Liver (tissue), 8 donors: ENCODE measurements at regions not wholly inside any gene's neighbourhood (a gene's known extent, or its start where the extent isn't known, plus 50 kb on each side); places are given as distances from the start of the nearest gene placed in this dataset.

Source experiments
- DNase-seq: peaks from one replicate; pipeline ENCODE4 v3.0.0-alpha.2; 2017; ENCODE audit warnings: low spot score
- H3K27ac ChIP-seq, 2 donors: one replicate each; pipeline ENCODE4 v1.7.0; 2013; ENCODE audit warnings: inconsistent platforms in 2 of 2, low read length in 2 of 2, control low read depth in 1 of 2, low read depth in 1 of 2, mild to moderate bottlenecking in 1 of 2
- H3K27me3 ChIP-seq, 4 donors: one replicate each; pipeline versions ENCODE4 v1.6.1 to v1.7.0; 2013; ENCODE audit warnings: low read length in 3 of 4, inconsistent platforms in 1 of 4, mild to moderate bottlenecking in 1 of 4, moderate library complexity in 1 of 4; ENCODE audit not compliant: control insufficient read depth in 4 of 4, insufficient read depth in 4 of 4
- H3K36me3 ChIP-seq, 4 donors: one replicate each; pipeline versions ENCODE4 v1.6.1 to v1.7.0; 2013; ENCODE audit warnings: low read length in 3 of 4, mild to moderate bottlenecking in 3 of 4, low read depth in 1 of 4, moderate library complexity in 1 of 4; ENCODE audit not compliant: control insufficient read depth in 4 of 4, insufficient read depth in 3 of 4
- H3K4me1 ChIP-seq, 4 donors: one replicate each; pipeline versions ENCODE4 v1.6.1 to v1.7.0; 2013; ENCODE audit warnings: low read length in 3 of 4, mild to moderate bottlenecking in 3 of 4, moderate library complexity in 1 of 4; ENCODE audit not compliant: control insufficient read depth in 4 of 4, insufficient read depth in 4 of 4
- H3K4me3 ChIP-seq, 3 donors: one replicate each; pipeline versions ENCODE4 v1.6.1 to v1.7.0; 2013; ENCODE audit warnings: low read length in 3 of 3, control low read depth in 1 of 3, low read depth in 1 of 3, mild to moderate bottlenecking in 1 of 3
- H3K9ac ChIP-seq, 2 donors: one replicate each; pipeline ENCODE4 v1.7.0; 2013; ENCODE audit warnings: low read length in 2 of 2, mild to moderate bottlenecking in 2 of 2, moderate library complexity in 2 of 2, control low read depth in 1 of 2, low read depth in 1 of 2
- H3K9me3 ChIP-seq, 4 donors: one replicate each; pipeline versions ENCODE4 v1.6.1 to v1.7.0; 2013; ENCODE audit warnings: low read length in 3 of 4; ENCODE audit not compliant: control insufficient read depth in 4 of 4
- EGR1 ChIP-seq, 2 donors: IDR thresholded peaks; 2 replicates each; pipeline ENCODE4 v1.6.1; 2016 to 2018; ENCODE audit warnings: antibody characterized with exemption in 2 of 2, low read depth in 2 of 2
- FOXA2 ChIP-seq: IDR thresholded peaks from 2 replicates; pipeline ENCODE4 v1.6.1; 2016; ENCODE audit warnings: antibody characterized with exemption
- GABPA ChIP-seq, 2 donors: IDR thresholded peaks in 1 of 2; conservative IDR thresholded peaks in 1 of 2; 2 replicates each; pipeline ENCODE4 v1.6.1; 2016; ENCODE audit warnings: antibody characterized with exemption in 2 of 2, mild to moderate bottlenecking in 1 of 2, moderate library complexity in 1 of 2
- HNF4A ChIP-seq, 2 donors: conservative IDR thresholded peaks; 2 replicates each; pipeline ENCODE4 v1.6.1; 2016; ENCODE audit warnings: antibody characterized with exemption in 2 of 2, mild to moderate bottlenecking in 2 of 2
- JUND ChIP-seq, 2 donors: IDR thresholded peaks; 2 replicates each; pipeline ENCODE4 v1.6.1; 2016; ENCODE audit warnings: antibody characterized with exemption in 2 of 2
- RAD21 ChIP-seq, 2 donors: IDR thresholded peaks; 2 replicates each; pipeline ENCODE4 v1.6.1; 2016; ENCODE audit warnings: antibody characterized with exemption in 2 of 2, mild to moderate bottlenecking in 2 of 2
- RXRA ChIP-seq, 2 donors: IDR thresholded peaks; 2 replicates each; pipeline ENCODE4 v1.6.1; 2017 to 2018; ENCODE audit warnings: antibody characterized with exemption in 2 of 2, mild to moderate bottlenecking in 1 of 2
- TAF1 ChIP-seq: conservative IDR thresholded peaks from 2 replicates; pipeline ENCODE4 v1.6.1; 2016; ENCODE audit warnings: antibody characterized with exemption, mild to moderate bottlenecking
- YY1 ChIP-seq: IDR thresholded peaks from 2 replicates; pipeline ENCODE4 v1.6.1; 2016; ENCODE audit warnings: antibody characterized with exemption, mild to moderate bottlenecking
- WGBS: extraction: QIAGEN DNeasy Blood & Tissue Kit; methylation state at CpG from one replicate; pipeline ENCODE4 v1.1.7; 2013; 5-methylcytosine and 5-hydroxymethylcytosine counted together
- TF ChIP-seq, protein P1 (sequence below): IDR thresholded peaks from 2 replicates; pipeline ENCODE4 v1.6.1; 2016; ENCODE audit warnings: antibody characterized with exemption
- TF ChIP-seq, protein P2 (sequence below): IDR thresholded peaks from 2 replicates; pipeline ENCODE4 v1.6.1; 2016; ENCODE audit warnings: antibody characterized with exemption, mild to moderate bottlenecking
- TF ChIP-seq, protein P3 (sequence below): fragments of 150-350 bp; IDR thresholded peaks from 2 replicates; pipeline ENCODE4 v1.5.1; 2017; ENCODE audit warnings: improper control_type of control experiment, low read depth, low read length; ENCODE audit not compliant: missing input control
- donor health status: healthy.
- donor health status: healthy.
- donor health status: healthy.
- donor health status: healthy.
- donor health status: healthy.

DNA sequence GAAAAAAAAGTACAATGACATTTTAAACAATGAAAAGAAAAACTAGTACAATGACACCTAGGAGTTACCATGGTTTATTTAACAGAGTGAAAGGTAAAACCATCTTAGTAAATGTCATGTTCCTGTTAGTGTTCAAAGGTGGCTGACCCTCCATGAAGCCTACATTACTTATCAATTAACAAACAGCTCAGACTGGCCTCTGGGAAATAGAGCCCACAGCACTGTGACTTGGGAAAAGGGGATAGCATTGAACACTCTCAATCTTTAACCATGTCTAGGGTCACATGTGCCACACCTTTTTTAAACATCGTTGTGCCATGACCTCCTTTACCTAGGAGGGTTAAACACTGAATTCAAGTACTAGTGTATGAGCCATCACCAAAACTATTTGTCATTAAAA lies 106.3 kb upstream of the SOX5 start:
- Histone ChIP-seq H3K4me1 (peaks cover 0 to 16% (median under 1%) of the 10 kb centered on the region in 4 donors), H3K9ac (no peak overlapping the region), H3K4me3 (no peak overlapping the region), H3K27ac (no peak overlapping the region), H3K9me3 (no peaks in the 10 kb centered on the region), H3K27me3 (no peaks in the 10 kb centered on the region), H3K36me3 (no peaks in the 10 kb centered on the region)
- DNase-seq, result no peak
- 28% methylated on average over 1 of the region's 1 CpG for WGBS
- TF ChIP-seq RXRA (IDR thresholded peaks at IDR 0.05) (peak in 1 of 2 donors; percentile 32), GABPA (IDR thresholded peaks at IDR 0.05 in 1 of 2, conservative IDR thresholded peaks at IDR 0.05 in 1 of 2) (no peak), HNF4A (conservative IDR thresholded peaks at IDR 0.05) (peak in 1 of 2 donors; percentile 30), YY1 (peak; percentile 31), RAD21 (IDR thresholded peaks at IDR 0.05) (no peak)
- TF ChIP-seq, protein P1, sequence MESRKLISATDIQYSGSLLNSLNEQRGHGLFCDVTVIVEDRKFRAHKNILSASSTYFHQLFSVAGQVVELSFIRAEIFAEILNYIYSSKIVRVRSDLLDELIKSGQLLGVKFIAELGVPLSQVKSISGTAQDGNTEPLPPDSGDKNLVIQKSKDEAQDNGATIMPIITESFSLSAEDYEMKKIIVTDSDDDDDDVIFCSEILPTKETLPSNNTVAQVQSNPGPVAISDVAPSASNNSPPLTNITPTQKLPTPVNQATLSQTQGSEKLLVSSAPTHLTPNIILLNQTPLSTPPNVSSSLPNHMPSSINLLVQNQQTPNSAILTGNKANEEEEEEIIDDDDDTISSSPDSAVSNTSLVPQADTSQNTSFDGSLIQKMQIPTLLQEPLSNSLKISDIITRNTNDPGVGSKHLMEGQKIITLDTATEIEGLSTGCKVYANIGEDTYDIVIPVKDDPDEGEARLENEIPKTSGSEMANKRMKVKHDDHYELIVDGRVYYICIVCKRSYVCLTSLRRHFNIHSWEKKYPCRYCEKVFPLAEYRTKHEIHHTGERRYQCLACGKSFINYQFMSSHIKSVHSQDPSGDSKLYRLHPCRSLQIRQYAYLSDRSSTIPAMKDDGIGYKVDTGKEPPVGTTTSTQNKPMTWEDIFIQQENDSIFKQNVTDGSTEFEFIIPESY, result no peak

DNA sequence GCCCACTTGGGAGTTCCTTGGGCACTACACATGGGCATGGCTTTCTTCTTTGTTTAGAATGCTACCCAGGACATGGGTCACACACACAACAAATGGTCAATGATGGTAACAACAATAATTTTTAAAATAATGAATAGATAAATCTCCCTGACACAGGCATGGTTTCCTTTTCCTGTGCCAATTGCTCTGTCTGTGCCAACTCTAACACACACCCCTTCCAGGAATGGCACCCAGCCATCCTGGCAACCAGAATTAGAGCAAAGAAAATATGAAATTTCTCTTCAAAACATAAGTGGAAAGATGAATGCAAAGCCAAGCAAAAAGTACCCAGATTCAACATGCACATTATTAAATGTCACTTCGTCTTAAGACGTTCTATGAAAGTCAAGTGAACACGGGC lies 104.9 kb upstream of the SOX5 start:
- Histone ChIP-seq H3K27me3 (no peaks in the 10 kb centered on the region), H3K36me3 (no peaks in the 10 kb centered on the region), H3K4me3 (no peak overlapping the region), H3K27ac (no peak overlapping the region), H3K9ac (no peak overlapping the region), H3K9me3 (no peaks in the 10 kb centered on the region), H3K4me1 (peaks cover 0 to 16% (median 3%) of the 10 kb centered on the region in 4 donors)
- 92% methylated on average over 3 of the region's 3 CpGs for WGBS
- TF ChIP-seq YY1, result peak; percentile 33
- TF ChIP-seq, protein P2, sequence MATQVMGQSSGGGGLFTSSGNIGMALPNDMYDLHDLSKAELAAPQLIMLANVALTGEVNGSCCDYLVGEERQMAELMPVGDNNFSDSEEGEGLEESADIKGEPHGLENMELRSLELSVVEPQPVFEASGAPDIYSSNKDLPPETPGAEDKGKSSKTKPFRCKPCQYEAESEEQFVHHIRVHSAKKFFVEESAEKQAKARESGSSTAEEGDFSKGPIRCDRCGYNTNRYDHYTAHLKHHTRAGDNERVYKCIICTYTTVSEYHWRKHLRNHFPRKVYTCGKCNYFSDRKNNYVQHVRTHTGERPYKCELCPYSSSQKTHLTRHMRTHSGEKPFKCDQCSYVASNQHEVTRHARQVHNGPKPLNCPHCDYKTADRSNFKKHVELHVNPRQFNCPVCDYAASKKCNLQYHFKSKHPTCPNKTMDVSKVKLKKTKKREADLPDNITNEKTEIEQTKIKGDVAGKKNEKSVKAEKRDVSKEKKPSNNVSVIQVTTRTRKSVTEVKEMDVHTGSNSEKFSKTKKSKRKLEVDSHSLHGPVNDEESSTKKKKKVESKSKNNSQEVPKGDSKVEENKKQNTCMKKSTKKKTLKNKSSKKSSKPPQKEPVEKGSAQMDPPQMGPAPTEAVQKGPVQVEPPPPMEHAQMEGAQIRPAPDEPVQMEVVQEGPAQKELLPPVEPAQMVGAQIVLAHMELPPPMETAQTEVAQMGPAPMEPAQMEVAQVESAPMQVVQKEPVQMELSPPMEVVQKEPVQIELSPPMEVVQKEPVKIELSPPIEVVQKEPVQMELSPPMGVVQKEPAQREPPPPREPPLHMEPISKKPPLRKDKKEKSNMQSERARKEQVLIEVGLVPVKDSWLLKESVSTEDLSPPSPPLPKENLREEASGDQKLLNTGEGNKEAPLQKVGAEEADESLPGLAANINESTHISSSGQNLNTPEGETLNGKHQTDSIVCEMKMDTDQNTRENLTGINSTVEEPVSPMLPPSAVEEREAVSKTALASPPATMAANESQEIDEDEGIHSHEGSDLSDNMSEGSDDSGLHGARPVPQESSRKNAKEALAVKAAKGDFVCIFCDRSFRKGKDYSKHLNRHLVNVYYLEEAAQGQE, result no peak
- TF ChIP-seq, protein P3, sequence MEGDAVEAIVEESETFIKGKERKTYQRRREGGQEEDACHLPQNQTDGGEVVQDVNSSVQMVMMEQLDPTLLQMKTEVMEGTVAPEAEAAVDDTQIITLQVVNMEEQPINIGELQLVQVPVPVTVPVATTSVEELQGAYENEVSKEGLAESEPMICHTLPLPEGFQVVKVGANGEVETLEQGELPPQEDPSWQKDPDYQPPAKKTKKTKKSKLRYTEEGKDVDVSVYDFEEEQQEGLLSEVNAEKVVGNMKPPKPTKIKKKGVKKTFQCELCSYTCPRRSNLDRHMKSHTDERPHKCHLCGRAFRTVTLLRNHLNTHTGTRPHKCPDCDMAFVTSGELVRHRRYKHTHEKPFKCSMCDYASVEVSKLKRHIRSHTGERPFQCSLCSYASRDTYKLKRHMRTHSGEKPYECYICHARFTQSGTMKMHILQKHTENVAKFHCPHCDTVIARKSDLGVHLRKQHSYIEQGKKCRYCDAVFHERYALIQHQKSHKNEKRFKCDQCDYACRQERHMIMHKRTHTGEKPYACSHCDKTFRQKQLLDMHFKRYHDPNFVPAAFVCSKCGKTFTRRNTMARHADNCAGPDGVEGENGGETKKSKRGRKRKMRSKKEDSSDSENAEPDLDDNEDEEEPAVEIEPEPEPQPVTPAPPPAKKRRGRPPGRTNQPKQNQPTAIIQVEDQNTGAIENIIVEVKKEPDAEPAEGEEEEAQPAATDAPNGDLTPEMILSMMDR, result no peak
- TF ChIP-seq TAF1, result no peak
- no peak for TF ChIP-seq EGR1 (IDR thresholded peaks at IDR 0.05; ENCODE audit: low read depth in 2 of 2)
- TF ChIP-seq FOXA2, result no peak
- TF ChIP-seq JUND (IDR thresholded peaks at IDR 0.05), result no peak
- DNase-seq, result no peak
